Vagina (tissue), 2 donors: ENCODE measurements at regions not wholly inside any gene's neighbourhood (a gene's known extent, or its start where the extent isn't known, plus 50 kb on each side); places are given as distances from the start of the nearest gene placed in this dataset.

Experiments
- CTCF ChIP-seq, 3 experiments: fragments of 450-650 bp in 2 of 3; fragments of 200-600 bp in 1 of 3; sonication (generic) in 1 of 3; IDR thresholded peaks; one replicate each; pipeline ENCODE4 v1.5.1; 2017 to 2019; ENCODE audit warnings: antibody characterized with exemption in 3 of 3, mild to moderate bottlenecking in 2 of 3, moderate library complexity in 2 of 3
- POLR2AphosphoS5 ChIP-seq, 2 donors: sonication (generic); formaldehyde crosslinking; IDR thresholded peaks; one replicate each; pipeline ENCODE4 v1.9.0; 2017; ENCODE audit warnings: antibody characterized with exemption in 2 of 2, mild to moderate bottlenecking in 2 of 2, low read depth in 1 of 2; ENCODE audit not compliant: insufficient read depth in 1 of 2

GRCh38 chr3:96657710-96658109 lies 156.7 kb upstream of the EPHA6 start:
- TF ChIP-seq CTCF (IDR thresholded peaks at IDR 0.05): no peak
- TF ChIP-seq POLR2AphosphoS5 (IDR thresholded peaks at IDR 0.05; ENCODE audit: insufficient read depth in 1 of 2, low read depth in 1 of 2): no peak
